CD8-positive, alpha-beta memory T cell (primary cell): ENCODE measurements at regions not wholly inside any gene's neighbourhood (a gene's known extent, or its start where the extent isn't known, plus 50 kb on each side); places are given as distances from the start of the nearest gene placed in this dataset.

Experiments used
- CTCF ChIA-PET: fragments of 350-600 bp; sonication (Branson Sonifier 250); formaldehyde crosslinking; loops from one replicate; lab custom pipeline; 2021; ENCODE audit warnings: antibody characterized with exemption; lab: Charles Lee
- POLR2A ChIA-PET: fragments of 350-600 bp; sonication (Branson Sonifier 250); formaldehyde crosslinking; loops from one replicate; lab custom pipeline; 2021; ENCODE audit warnings: antibody characterized with exemption; lab: Charles Lee
- DNase-seq, 5 donors: peaks; one replicate each; pipeline versions ENCODE4 v3.0.0 to v3.0.0-alpha.2; 2020 to 2022; ENCODE audit warnings: mixed read lengths in 1 of 5
- H3K27ac ChIP-seq: one replicate; pipeline ENCODE4 v1.7.0; 2013; ENCODE audit warnings: low read depth, mild to moderate bottlenecking, low read length, moderate library complexity
- H3K27me3 ChIP-seq: 2 replicates; pipeline ENCODE4 v1.7.0; 2013; ENCODE audit warnings: low read length, mild to moderate bottlenecking; ENCODE audit not compliant: insufficient read depth, poor library complexity, severe bottlenecking
- H3K36me3 ChIP-seq: 2 replicates; pipeline ENCODE4 v1.7.0; 2013; ENCODE audit warnings: mild to moderate bottlenecking, low read length, moderate library complexity; ENCODE audit not compliant: insufficient read depth
- H3K4me1 ChIP-seq: 2 replicates; pipeline ENCODE4 v1.7.0; 2013; ENCODE audit warnings: mild to moderate bottlenecking, low read length, moderate library complexity; ENCODE audit not compliant: insufficient read depth
- H3K4me3 ChIP-seq: 2 replicates; pipeline ENCODE4 v1.7.0; 2013; ENCODE audit warnings: mild to moderate bottlenecking, low read length
- H3K9me3 ChIP-seq: 2 replicates; pipeline ENCODE4 v1.7.0; 2013; ENCODE audit warnings: mild to moderate bottlenecking, low read length
- H3K27ac Mint-ChIP-seq, 8 donors: one replicate each; pipeline ENCODE4 v1.8.0; 2020 to 2021; ENCODE audit warnings: mixed read lengths in 8 of 8, mild to moderate bottlenecking in 6 of 8, inconsistent platforms in 3 of 8, moderate library complexity in 3 of 8
- H3K27me3 Mint-ChIP-seq, 2 donors: one replicate each; pipeline ENCODE4 v1.8.0; 2020 to 2021; ENCODE audit warnings: mixed read lengths in 2 of 2, mild to moderate bottlenecking in 1 of 2, moderate library complexity in 1 of 2
- H3K36me3 Mint-ChIP-seq, 3 donors: one replicate each; pipeline ENCODE4 v1.8.0; 2020 to 2021; ENCODE audit warnings: mixed read lengths in 3 of 3, inconsistent platforms in 1 of 3, mild to moderate bottlenecking in 1 of 3
- H3K4me1 Mint-ChIP-seq, 3 donors: one replicate each; pipeline ENCODE4 v1.8.0; 2020 to 2021; ENCODE audit warnings: mixed read lengths in 3 of 3, inconsistent platforms in 1 of 3, mild to moderate bottlenecking in 1 of 3
- H3K4me3 Mint-ChIP-seq, 7 donors: one replicate each; pipeline ENCODE4 v1.8.0; 2020 to 2021; ENCODE audit warnings: mixed read lengths in 7 of 7, mild to moderate bottlenecking in 6 of 7, moderate library complexity in 4 of 7, inconsistent platforms in 2 of 7
- H3K9me3 Mint-ChIP-seq, 5 donors: one replicate each; pipeline ENCODE4 v1.8.0; 2020 to 2022; ENCODE audit warnings: mixed read lengths in 5 of 5, mild to moderate bottlenecking in 3 of 5, moderate library complexity in 2 of 5, inconsistent platforms in 1 of 5

DNA sequence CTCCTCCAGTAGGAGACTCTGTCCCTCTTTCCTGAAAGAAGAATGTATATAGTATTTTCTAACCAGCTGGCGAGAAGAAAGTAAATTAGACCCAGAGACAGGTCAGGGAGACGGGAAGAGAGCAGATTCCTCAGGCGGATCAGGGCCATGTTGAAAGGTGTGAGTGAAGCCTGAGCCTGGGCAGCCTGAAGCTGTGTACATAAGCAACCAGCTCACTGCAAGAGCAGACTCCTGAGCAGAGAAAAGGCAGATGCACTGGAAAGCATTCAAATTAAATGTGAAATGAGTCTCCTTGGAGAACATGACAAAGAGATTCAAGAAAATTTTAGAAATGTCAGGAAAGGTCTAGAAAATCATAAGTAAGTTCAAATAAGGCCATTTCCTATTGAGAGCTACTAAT lies 165.8 kb downstream of the GOLIM4 start:
- H3K4me3 Mint-ChIP-seq = no peak overlapping the region
- H3K27me3 Mint-ChIP-seq = peaks cover 0 to 6% of the 10 kb centered on the region in 2 donors
- Histone ChIP-seq H3K27me3 (no peaks in the 10 kb centered on the region), H3K4me3 (no peak overlapping the region), H3K9me3 (no peaks in the 10 kb centered on the region), H3K27ac (no peak overlapping the region), H3K4me1 (no peaks in the 10 kb centered on the region), H3K36me3 (no peaks in the 10 kb centered on the region)
- H3K36me3 Mint-ChIP-seq = no peaks in the 10 kb centered on the region
- H3K4me1 Mint-ChIP-seq = no peaks in the 10 kb centered on the region
- no peak for DNase-seq
- H3K27ac Mint-ChIP-seq = no peak overlapping the region
- CTCF ChIA-PET = no interaction called here
- POLR2A ChIA-PET = no interaction called here
- H3K9me3 Mint-ChIP-seq = peaks cover 0 to 3% (median 0%) of the 10 kb centered on the region in 5 donors

DNA sequence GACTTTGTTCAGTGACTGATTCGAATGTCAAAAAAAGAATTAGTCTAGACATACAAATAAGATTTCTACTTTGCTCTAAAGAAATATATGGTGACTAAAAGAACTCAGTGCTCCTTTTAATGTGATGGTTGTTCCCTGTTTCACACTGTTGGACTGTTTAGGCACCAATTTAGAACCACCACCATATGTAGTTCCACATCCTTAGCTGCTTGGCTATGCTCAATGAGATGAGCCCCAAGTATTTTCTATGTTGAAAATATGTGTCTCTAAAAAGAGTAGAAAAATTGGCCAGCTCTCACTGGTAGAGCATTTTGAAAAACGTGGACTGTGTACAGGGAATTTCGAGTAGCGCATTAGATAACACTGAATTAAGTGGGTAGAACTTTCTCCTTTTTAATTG lies 167.3 kb downstream of the GOLIM4 start:
- H3K27me3 Mint-ChIP-seq = peaks cover 2 to 6% of the 10 kb centered on the region in 2 donors
- no peaks in the 10 kb centered on the region for H3K4me1 Mint-ChIP-seq
- H3K36me3 ChIP-seq = no peaks in the 10 kb centered on the region
- no peaks in the 10 kb centered on the region for H3K4me1 ChIP-seq
- H3K27me3 ChIP-seq = no peaks in the 10 kb centered on the region
- ChIA-PET CTCF (no interaction called here), POLR2A (no interaction called here)
- no peak overlapping the region for H3K27ac ChIP-seq
- H3K36me3 Mint-ChIP-seq = no peaks in the 10 kb centered on the region
- H3K9me3 ChIP-seq = no peaks in the 10 kb centered on the region
- DNase-seq = no peak
- peaks cover 0 to 3% (median 0%) of the 10 kb centered on the region in 5 donors for H3K9me3 Mint-ChIP-seq
- no peak overlapping the region for H3K4me3 Mint-ChIP-seq
- no peak overlapping the region for H3K27ac Mint-ChIP-seq
- no peak overlapping the region for H3K4me3 ChIP-seq

DNA sequence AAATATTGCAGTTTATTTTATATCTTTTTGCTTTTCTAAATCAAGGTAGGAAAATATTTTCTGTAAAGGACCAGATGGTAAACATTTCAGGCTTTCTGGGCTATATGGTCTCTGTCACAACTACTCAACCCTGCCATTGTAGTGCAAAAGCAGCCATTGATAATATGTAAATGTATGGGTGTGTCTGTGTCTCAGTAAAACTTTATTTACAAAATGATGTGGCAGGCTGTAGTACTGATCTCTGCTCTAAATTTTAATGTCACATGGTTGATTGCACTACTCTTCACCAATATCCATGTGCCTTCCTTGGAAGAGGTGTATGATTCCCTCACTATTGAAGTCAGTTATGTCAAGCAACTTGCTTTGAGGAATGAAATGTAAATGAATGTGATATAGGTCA lies 175.0 kb downstream of the GOLIM4 start:
- H3K36me3 Mint-ChIP-seq = no peaks in the 10 kb centered on the region
- H3K9me3 Mint-ChIP-seq = no peaks in the 10 kb centered on the region
- H3K27me3 ChIP-seq = no peaks in the 10 kb centered on the region
- no peak overlapping the region for H3K27ac Mint-ChIP-seq
- no peaks in the 10 kb centered on the region for H3K36me3 ChIP-seq
- DNase-seq = no peak
- peaks cover under 1 to 2% of the 10 kb centered on the region in 2 donors for H3K27me3 Mint-ChIP-seq
- no peak overlapping the region for H3K4me3 Mint-ChIP-seq
- no peaks in the 10 kb centered on the region for H3K4me1 Mint-ChIP-seq
- H3K9me3 ChIP-seq = no peaks in the 10 kb centered on the region
- H3K27ac ChIP-seq = no peak overlapping the region
- H3K4me1 ChIP-seq = no peaks in the 10 kb centered on the region
- ChIA-PET POLR2A (no interaction called here), CTCF (no interaction called here)
- H3K4me3 ChIP-seq = no peak overlapping the region

DNA sequence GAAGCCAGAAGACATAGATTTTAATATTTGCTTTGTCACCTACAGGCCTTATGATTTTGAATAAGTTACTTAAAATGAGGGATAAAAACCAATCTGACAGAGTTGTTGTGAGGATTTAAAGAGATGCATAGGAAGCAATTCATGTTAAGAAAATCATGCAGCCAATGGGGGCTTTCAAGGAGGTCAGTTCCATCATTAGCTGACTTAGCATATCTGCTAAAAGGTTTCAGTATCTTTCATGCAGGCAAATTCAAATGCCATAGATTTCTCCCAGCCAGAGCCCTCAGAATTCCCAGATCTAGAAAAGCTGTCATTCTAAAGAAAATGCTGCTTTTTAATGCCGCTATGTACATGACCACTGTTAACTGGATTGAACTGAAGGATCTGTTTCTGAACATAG lies 176.1 kb downstream of the GOLIM4 start:
- H3K9me3 ChIP-seq = no peaks in the 10 kb centered on the region
- Mint-ChIP-seq H3K36me3 (no peaks in the 10 kb centered on the region), H3K4me3 (no peak overlapping the region), H3K9me3 (no peaks in the 10 kb centered on the region), H3K27ac (no peak overlapping the region), H3K4me1 (no peaks in the 10 kb centered on the region), H3K27me3 (peaks cover 0 to 2% of the 10 kb centered on the region in 2 donors)
- H3K4me3 ChIP-seq = no peak overlapping the region
- H3K27ac ChIP-seq = no peak overlapping the region
- DNase-seq = no peak
- ChIA-PET CTCF (no interaction called here), POLR2A (no interaction called here)
- no peaks in the 10 kb centered on the region for H3K4me1 ChIP-seq
- no peaks in the 10 kb centered on the region for H3K36me3 ChIP-seq
- no peaks in the 10 kb centered on the region for H3K27me3 ChIP-seq

DNA sequence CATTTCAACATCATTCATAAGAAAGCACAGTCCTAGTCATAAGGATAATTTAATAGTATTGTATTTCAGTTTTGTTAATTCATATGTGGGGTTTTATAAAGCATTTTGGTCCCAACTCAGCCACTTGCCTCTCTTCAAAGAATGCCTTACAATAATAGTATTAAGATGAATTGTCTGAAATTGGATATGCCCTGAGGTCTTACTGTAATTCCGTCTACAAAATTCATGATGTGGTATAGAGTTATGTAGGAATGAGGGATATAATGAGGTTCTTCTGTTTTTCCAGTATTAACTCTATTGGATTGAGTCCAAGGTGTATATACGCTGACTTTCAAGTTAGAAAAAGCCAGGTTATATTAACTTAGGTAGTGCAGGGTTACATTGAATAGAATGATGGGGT lies 177.0 kb downstream of the GOLIM4 start:
- Histone ChIP-seq H3K4me1 (no peaks in the 10 kb centered on the region), H3K9me3 (no peaks in the 10 kb centered on the region), H3K27ac (no peak overlapping the region), H3K36me3 (no peaks in the 10 kb centered on the region), H3K27me3 (no peaks in the 10 kb centered on the region), H3K4me3 (no peak overlapping the region)
- no peaks in the 10 kb centered on the region for H3K36me3 Mint-ChIP-seq
- no peaks in the 10 kb centered on the region for H3K4me1 Mint-ChIP-seq
- no peak overlapping the region for H3K27ac Mint-ChIP-seq
- no peak for DNase-seq
- no peaks in the 10 kb centered on the region for H3K9me3 Mint-ChIP-seq
- ChIA-PET POLR2A (no interaction called here), CTCF (no interaction called here)
- no peaks in the 10 kb centered on the region for H3K27me3 Mint-ChIP-seq
- no peak overlapping the region for H3K4me3 Mint-ChIP-seq

DNA sequence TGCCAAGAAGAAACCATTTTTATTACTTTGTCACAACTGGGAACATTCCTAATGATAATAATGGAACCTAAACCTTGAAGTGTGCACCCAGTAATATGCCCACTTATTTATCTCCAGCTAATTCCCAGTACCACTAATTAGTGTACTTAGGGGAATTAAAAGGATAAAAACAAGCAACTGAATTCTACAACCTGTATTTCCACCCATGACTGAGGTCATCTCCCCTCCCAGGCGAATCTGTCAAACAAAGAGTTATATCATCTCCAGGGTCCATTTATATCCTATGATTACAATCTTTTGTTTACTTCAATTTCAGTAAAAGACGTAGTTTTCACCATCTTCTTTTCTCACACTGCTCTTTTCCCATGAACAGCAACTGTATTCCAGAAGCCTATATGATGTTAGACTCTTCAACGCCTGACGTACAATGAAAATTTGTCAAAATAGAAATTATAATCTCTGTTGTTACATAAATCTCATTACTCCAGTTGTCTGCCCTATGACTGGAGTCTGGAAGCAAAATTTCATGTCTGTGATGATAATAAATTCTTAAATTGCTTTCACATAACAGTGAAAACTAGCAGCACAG lies 177.6 kb downstream of the GOLIM4 start:
- Mint-ChIP-seq H3K4me1 (no peaks in the 10 kb centered on the region), H3K27me3 (no peaks in the 10 kb centered on the region), H3K9me3 (no peaks in the 10 kb centered on the region), H3K27ac (no peak overlapping the region), H3K36me3 (no peaks in the 10 kb centered on the region), H3K4me3 (no peak overlapping the region)
- Histone ChIP-seq H3K4me1 (no peaks in the 10 kb centered on the region), H3K4me3 (no peak overlapping the region), H3K36me3 (no peaks in the 10 kb centered on the region), H3K27ac (no peak overlapping the region), H3K27me3 (no peaks in the 10 kb centered on the region), H3K9me3 (no peaks in the 10 kb centered on the region)
- CTCF ChIA-PET = no interaction called here
- no peak for DNase-seq
- POLR2A ChIA-PET = no interaction called here

DNA sequence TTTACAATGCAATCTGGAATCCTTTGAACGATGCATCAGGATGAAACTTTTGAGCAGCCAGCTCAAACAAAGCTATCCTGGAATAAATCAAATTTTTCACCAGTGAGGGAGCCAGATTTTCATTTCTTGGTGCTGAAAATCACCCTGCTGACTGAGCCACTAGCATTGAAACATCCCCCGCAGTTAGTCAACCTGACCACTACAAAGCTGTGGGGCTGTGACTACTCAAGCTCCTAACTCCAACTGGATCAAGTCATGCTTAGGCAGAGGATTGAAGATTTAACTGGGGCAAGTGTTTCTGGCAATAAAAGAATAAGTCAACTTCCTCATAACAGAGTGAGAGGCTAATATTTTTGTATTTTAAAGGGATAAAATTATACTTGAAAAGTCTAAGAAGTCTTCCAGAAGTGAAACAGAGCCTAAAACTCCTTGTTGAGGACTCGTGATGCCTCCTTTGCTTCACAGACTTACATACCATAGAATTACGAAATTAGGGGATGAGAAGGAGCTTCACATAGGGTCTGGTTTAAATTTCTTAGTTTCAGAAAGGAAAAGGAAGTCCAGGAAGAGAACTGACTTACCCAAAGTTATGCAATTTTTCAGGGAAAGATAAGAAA lies 177.8 kb downstream of the SERPINI1 start:
- Histone ChIP-seq H3K9me3 (no peaks in the 10 kb centered on the region), H3K4me3 (no peak overlapping the region), H3K27me3 (no peaks in the 10 kb centered on the region), H3K27ac (no peak overlapping the region), H3K36me3 (no peaks in the 10 kb centered on the region), H3K4me1 (no peaks in the 10 kb centered on the region)
- DNase-seq = no peak
- Mint-ChIP-seq H3K4me3 (no peak overlapping the region), H3K9me3 (no peaks in the 10 kb centered on the region), H3K36me3 (no peaks in the 10 kb centered on the region), H3K4me1 (no peaks in the 10 kb centered on the region), H3K27me3 (peaks cover 2 to 7% of the 10 kb centered on the region in 2 donors), H3K27ac (no peak overlapping the region)
- CTCF ChIA-PET = no interaction called here
- POLR2A ChIA-PET = no interaction called here

DNA sequence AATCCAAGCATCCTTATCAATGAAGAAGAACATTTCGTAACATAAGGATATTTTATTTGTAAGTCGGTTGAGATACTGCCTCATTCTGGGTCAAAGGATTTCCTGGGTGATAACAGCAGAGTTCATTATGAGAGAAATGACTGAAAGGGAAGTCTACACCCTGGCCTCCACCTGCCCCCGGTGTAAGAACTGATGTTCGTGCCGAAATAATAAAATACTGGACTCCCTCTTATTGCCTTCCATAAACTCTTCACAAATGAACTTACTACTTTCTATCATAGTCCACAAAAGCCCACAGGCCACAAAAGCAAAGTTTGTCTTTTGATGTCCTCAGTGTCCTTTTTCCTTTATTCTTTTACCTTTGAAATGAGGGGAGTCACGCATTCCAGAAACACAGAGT lies 174.4 kb downstream of the SERPINI1 start:
- Mint-ChIP-seq H3K4me1 (no peaks in the 10 kb centered on the region), H3K27me3 (peaks cover 4 to 22% of the 10 kb centered on the region in 2 donors), H3K27ac (no peak overlapping the region), H3K9me3 (no peaks in the 10 kb centered on the region), H3K4me3 (no peak overlapping the region), H3K36me3 (no peaks in the 10 kb centered on the region)
- Histone ChIP-seq H3K4me3 (no peak overlapping the region), H3K27ac (no peak overlapping the region), H3K9me3 (no peaks in the 10 kb centered on the region), H3K4me1 (no peaks in the 10 kb centered on the region), H3K27me3 (no peaks in the 10 kb centered on the region), H3K36me3 (no peaks in the 10 kb centered on the region)
- no peak for DNase-seq
- CTCF ChIA-PET = no interaction called here
- POLR2A ChIA-PET = no interaction called here
